A549 (cell line): ENCODE measurements at regions not wholly inside any gene's neighbourhood (a gene's known extent, or its start where the extent isn't known, plus 50 kb on each side); places are given as distances from the start of the nearest gene placed in this dataset.

Experiments used
- ATAC-seq, 2 experiments: fragments of 200-7000 bp in 1 of 2; fragments of >200 bp in 1 of 2; cut with Nextera tagmentation in 1 of 2; cut with Tn5 transposase in 1 of 2; 3 replicates each; pipeline versions ENCODE4 v1.8.0 to v1.9.1; 2018 to 2020; ENCODE audit warnings: mild to moderate bottlenecking in 1 of 2, moderate library complexity in 1 of 2
- CTCF ChIA-PET: fragments of 300-600 bp; sonication (Branson Sonifier 250); formaldehyde crosslinking; extraction: SDS; loops from one replicate; lab custom pipeline; 2021; ENCODE audit warnings: antibody characterized with exemption, inconsistent platforms; lab: Yijun Ruan, JAX
- POLR2A ChIA-PET: fragments of 350-600 bp; formaldehyde crosslinking; extraction: SDS; loops from one replicate; lab custom pipeline; 2021; ENCODE audit warnings: antibody characterized with exemption, inconsistent platforms; lab: Yijun Ruan, JAX
- DNase-seq, 2 experiments: peaks; one replicate each; pipeline versions ENCODE4 v3.0.0 to v3.0.0-alpha.2; 2011 to 2016; ENCODE audit warnings: low read depth in 1 of 2, low spot score in 1 of 2
- FAIRE-seq: peaks from 2 replicates; lab custom pipeline; 2011; peaks lifted over from hg19 to GRCh38; lab: Jason Lieb, UNC
- H3K27ac ChIP-seq, 2 experiments: fragments of >200 bp; sonication (Bioruptor Twin); formaldehyde crosslinking; 3 replicates each; pipeline ENCODE4 v1.5.1; 2016 to 2017
- H3K4me1 ChIP-seq: fragments of >200 bp; sonication (Bioruptor Twin); formaldehyde crosslinking; 3 replicates; pipeline ENCODE4 v1.6.1; 2016
- H3K4me2 ChIP-seq: fragments of >200 bp; sonication (Bioruptor Twin); formaldehyde crosslinking; 3 replicates; pipeline ENCODE4 v1.6.1; 2016
- H3K4me3 ChIP-seq: fragments of >200 bp; sonication (Bioruptor Twin); formaldehyde crosslinking; 3 replicates; pipeline ENCODE4 v1.5.1; 2016
- H3K9me3 ChIP-seq: fragments of >200 bp; sonication (Bioruptor Twin); formaldehyde crosslinking; 3 replicates; pipeline ENCODE4 v1.6.1; 2016
- CBX8 ChIP-seq: fragments of 200-600 bp; sonication (generic); IDR thresholded peaks from 2 replicates; pipeline ENCODE4 v1.6.1; 2016
- CHD4 ChIP-seq: fragments of 200-600 bp; sonication (generic); IDR thresholded peaks from 2 replicates; pipeline ENCODE4 v1.6.1; 2016; ENCODE audit warnings: antibody characterized with exemption, mild to moderate bottlenecking, borderline replicate concordance
- CTCF ChIP-seq: fragments of >200 bp; sonication (Bioruptor Twin); formaldehyde crosslinking; IDR thresholded peaks from 3 replicates; pipeline ENCODE4 v1.5.1; 2016
- E2F6 ChIP-seq: IDR thresholded peaks from 2 replicates; pipeline ENCODE4 v1.6.1; 2012; ENCODE audit warnings: low read depth, borderline replicate concordance
- EHF ChIP-seq: fragments of 250-450 bp; sonication (Bioruptor Pico); IDR thresholded peaks from 2 replicates; pipeline ENCODE4 v1.5.0; 2020; ENCODE audit warnings: mild to moderate bottlenecking
- EHMT2 ChIP-seq: fragments of 200-600 bp; sonication (generic); IDR thresholded peaks from 2 replicates; pipeline ENCODE4 v1.6.1; 2016; ENCODE audit warnings: antibody characterized with exemption, low read depth, mild to moderate bottlenecking, moderate library complexity
- ESRRA ChIP-seq: fragments of 150-350 bp; IDR thresholded peaks from 2 replicates; pipeline ENCODE4 v1.6.1; 2014; ENCODE audit warnings: mild to moderate bottlenecking, low read length, borderline replicate concordance
- GATA3 ChIP-seq: IDR thresholded peaks from 2 replicates; pipeline ENCODE4 v1.6.1; 2012; ENCODE audit warnings: borderline replicate concordance
- HDAC2 ChIP-seq: fragments of 200-600 bp; sonication (generic); IDR thresholded peaks from 2 replicates; pipeline ENCODE4 v1.6.1; 2016
- HES2 ChIP-seq: fragments of >200 bp; sonication (Bioruptor Twin); formaldehyde crosslinking; IDR thresholded peaks from 2 replicates; pipeline ENCODE4 v1.6.1; 2016
- HMGXB4 ChIP-seq: fragments of 250-450 bp; sonication (Bioruptor Pico); IDR thresholded peaks from 2 replicates; pipeline ENCODE4 v1.5.0; 2021; ENCODE audit warnings: mild to moderate bottlenecking, moderate library complexity, borderline replicate concordance
- HOXB13 ChIP-seq: fragments of 250-450 bp; sonication (Bioruptor Pico); IDR thresholded peaks from 2 replicates; pipeline ENCODE4 v1.5.0; 2020; ENCODE audit warnings: low read depth, mild to moderate bottlenecking, moderate library complexity
- JUN ChIP-seq, 2 experiments: fragments of >200 bp; sonication (Bioruptor Twin); formaldehyde crosslinking; IDR thresholded peaks; 2 replicates in 1 of 2; 3 replicates in 1 of 2; pipeline ENCODE4 v1.6.1; 2016 to 2017
- MAFK ChIP-seq: fragments of 450-650 bp; IDR thresholded peaks from 2 replicates; pipeline ENCODE4 v1.6.1; 2014; ENCODE audit not compliant: partially characterized antibody
- MAZ ChIP-seq: fragments of 150-350 bp; IDR thresholded peaks from 2 replicates; pipeline ENCODE4 v1.6.1; 2014; ENCODE audit warnings: antibody characterized with exemption, low read depth, low read length, borderline replicate concordance
- MYC ChIP-seq: IDR thresholded peaks from 2 replicates; pipeline ENCODE4 v1.6.1; 2012; ENCODE audit warnings: mild to moderate bottlenecking, inconsistent platforms, low read length, improper control_type of control experiment, borderline replicate concordance
- NPAS2 ChIP-seq: fragments of 250-450 bp; sonication (Bioruptor Pico); IDR thresholded peaks from 2 replicates; pipeline ENCODE4 v1.8.0; 2022; ENCODE audit warnings: mild to moderate bottlenecking, moderate library complexity, borderline replicate concordance
- POLR2AphosphoS2 ChIP-seq: conservative IDR thresholded peaks from 2 replicates; pipeline ENCODE4 v1.6.1; 2012; ENCODE audit warnings: low read length, improper control_type of control experiment, inconsistent platforms
- REST ChIP-seq: fragments of 200-600 bp; sonication (generic); IDR thresholded peaks from 2 replicates; pipeline ENCODE4 v1.6.1; 2016; ENCODE audit warnings: antibody characterized with exemption, mild to moderate bottlenecking, moderate library complexity
- SMC3 ChIP-seq: fragments of >200 bp; sonication (Bioruptor Twin); formaldehyde crosslinking; IDR thresholded peaks from 3 replicates; pipeline ENCODE4 v1.6.1; 2018; ENCODE audit warnings: inconsistent platforms
- ZC3H11A ChIP-seq: fragments of 450-650 bp; IDR thresholded peaks from 2 replicates; pipeline ENCODE4 v1.6.1; 2014; ENCODE audit warnings: antibody characterized with exemption, mild to moderate bottlenecking
- WGBS: methylation state at CpG from one replicate; pipeline ENCODE4 v1.1.6; 2017; ENCODE audit errors: missing lambda C conversion rate; 5-methylcytosine and 5-hydroxymethylcytosine counted together

GRCh38 chr16:50858877-50859627 lies 117.2 kb downstream of the CYLD start:
- CTCF ChIA-PET = no interaction called here
- H3K4me2 ChIP-seq = no peak overlapping the region
- TF ChIP-seq POLR2AphosphoS2 (no peak), GATA3 (no peak), SMC3 (no peak), EHF (CRISPR knock-in tag) (no peak), CTCF (no peak), E2F6 (no peak), HMGXB4 (CRISPR knock-in tag) (no peak), HDAC2 (no peak), MYC (no peak), MAZ (no peak), HOXB13 (no peak)
- no peak overlapping the region for H3K4me3 ChIP-seq
- no peak overlapping the region for H3K27ac ChIP-seq
- DNase-seq (no peak), FAIRE-seq (no peak), ATAC-seq (no peak)
- no peaks in the 10 kb centered on the region for H3K9me3 ChIP-seq
- POLR2A ChIA-PET = no interaction called here
- H3K4me1 ChIP-seq = peaks cover 11% of the 10 kb centered on the region; the same call in 2 of the 3 replicates
- 28% methylated on average over 8 of the region's 10 CpGs for WGBS

GRCh38 chr16:50858376-50858775 lies 116.5 kb downstream of the CYLD start:
- ATAC-seq (no peak), DNase-seq (no peak), FAIRE-seq (no peak)
- TF ChIP-seq MAZ = no peak
- Histone ChIP-seq H3K4me3 (no peak overlapping the region), H3K9me3 (no peaks in the 10 kb centered on the region), H3K4me2 (no peak overlapping the region), H3K4me1 (peaks cover 11% of the 10 kb centered on the region; the same call in 2 of the 3 replicates), H3K27ac (no peak overlapping the region)
- 39% methylated on average over 6 of the region's 6 CpGs for WGBS
- ChIA-PET CTCF (no interaction called here), POLR2A (no interaction called here)

GRCh38 chr16:50857881-50858280 lies 116.0 kb downstream of the CYLD start:
- WGBS = 15% methylated on average over 5 of the region's 5 CpGs
- ATAC-seq (no peak), FAIRE-seq (no peak), DNase-seq (no peak)
- no peak overlapping the region for H3K27ac ChIP-seq
- H3K4me3 ChIP-seq = no peak overlapping the region
- ChIA-PET CTCF (no interaction called here), POLR2A (no interaction called here)
- H3K9me3 ChIP-seq = no peaks in the 10 kb centered on the region
- H3K4me2 ChIP-seq = no peak overlapping the region
- no peak for TF ChIP-seq REST
- TF ChIP-seq HES2 = no peak
- no peak for TF ChIP-seq CHD4
- no peak for TF ChIP-seq ESRRA
- no peak for TF ChIP-seq ZC3H11A
- TF ChIP-seq JUN (IDR thresholded peaks at IDR 0.05) = no peak
- no peak for TF ChIP-seq MAFK
- TF ChIP-seq HDAC2 = no peak
- TF ChIP-seq MYC = no peak
- TF ChIP-seq EHMT2 = no peak
- TF ChIP-seq NPAS2 (CRISPR knock-in tag) = no peak
- no peak for TF ChIP-seq CBX8
- peaks cover 11% of the 10 kb centered on the region; the same call in 2 of the 3 replicates for H3K4me1 ChIP-seq
